IMR-90 (cell line): ENCODE measurements at regions not wholly inside any gene's neighbourhood (a gene's known extent, or its start where the extent isn't known, plus 50 kb on each side); places are given as distances from the start of the nearest gene placed in this dataset.

ENCODE experiments used
- ATAC-seq: fragments of 200-7000 bp; cut with Tn5 transposase; 2 replicates; pipeline ENCODE4 v1.9.1; 2020; ENCODE audit warnings: low read depth, mild to moderate bottlenecking, moderate library complexity
- BruUV-seq: library from RNA; stranded (reverse); fragments of 400-500 nt; replicated peaks from 2 replicates; lab custom pipeline; 2021; lab: Mats Ljungman, UMichigan
- CTCF ChIA-PET: fragments of 300-600 bp; formaldehyde crosslinking; extraction: SDS; loops from one replicate; lab custom pipeline; 2021; ENCODE audit warnings: antibody characterized with exemption; lab: Yijun Ruan, JAX
- POLR2A ChIA-PET: fragments of 300-600 bp; sonication (Branson Sonifier 250); formaldehyde crosslinking; loops from one replicate; lab custom pipeline; 2022; ENCODE audit warnings: antibody characterized with exemption; ENCODE audit not compliant: unreplicated experiment; lab: Charles Lee
- DNase-seq: peaks from one replicate; pipeline ENCODE4 v3.0.0; 2013
- H2AFZ ChIP-seq: replicated peaks from 2 replicates; pipeline ENCODE3; 2013; ENCODE audit warnings: low read length, mild to moderate bottlenecking; ENCODE audit not compliant: poor library complexity
- H2AK5ac ChIP-seq: 2 replicates; pipeline ENCODE4 v1.6.1; 2013; ENCODE audit warnings: low read depth, low read length, inconsistent platforms
- H2AK9ac ChIP-seq: replicated peaks from 2 replicates; pipeline ENCODE3; 2013; ENCODE audit warnings: mild to moderate bottlenecking, low read depth, low read length, moderate library complexity; ENCODE audit not compliant: poor library complexity
- H2BK120ac ChIP-seq: 2 replicates; pipeline ENCODE4 v1.6.1; 2013; ENCODE audit warnings: low read depth, low read length, inconsistent platforms
- H2BK15ac ChIP-seq: 3 replicates; pipeline ENCODE4 v1.6.1; 2013; ENCODE audit warnings: low read depth, low read length, inconsistent platforms
- H2BK20ac ChIP-seq: 2 replicates; pipeline ENCODE4 v1.6.1; 2013; ENCODE audit warnings: low read depth, mild to moderate bottlenecking, inconsistent platforms, low read length, moderate library complexity
- H2BK5ac ChIP-seq: 2 replicates; pipeline ENCODE4 v1.6.1; 2013; ENCODE audit warnings: mild to moderate bottlenecking, low read depth, low read length, inconsistent platforms; ENCODE audit not compliant: poor library complexity, severe bottlenecking
- H3K14ac ChIP-seq: replicated peaks from 2 replicates; pipeline ENCODE4 v1.6.1; 2013; ENCODE audit warnings: low read depth, low read length, inconsistent platforms
- H3K18ac ChIP-seq: 2 replicates; pipeline ENCODE4 v1.6.1; 2013; ENCODE audit warnings: low read depth, low read length, control low read depth
- H3K23ac ChIP-seq: 2 replicates; pipeline ENCODE4 v1.6.1; 2013; ENCODE audit warnings: low read depth, low read length, inconsistent platforms
- H3K27ac ChIP-seq: 2 replicates; pipeline ENCODE4 v1.5.1; 2013; ENCODE audit warnings: mild to moderate bottlenecking, control low read depth, low read length; ENCODE audit not compliant: insufficient read depth
- H3K27me3 ChIP-seq: 2 replicates; pipeline ENCODE4 v1.6.1; 2013; ENCODE audit warnings: low read length; ENCODE audit not compliant: control insufficient read depth, insufficient read depth
- H3K36me3 ChIP-seq: 2 replicates; pipeline ENCODE4 v1.6.1; 2013; ENCODE audit warnings: low read length, mixed read lengths; ENCODE audit not compliant: control insufficient read depth, insufficient read depth
- H3K4ac ChIP-seq: 2 replicates; pipeline ENCODE4 v1.6.1; 2013; ENCODE audit warnings: low read depth, low read length, inconsistent platforms
- H3K4me1 ChIP-seq: 2 replicates; pipeline ENCODE4 v1.6.1; 2013; ENCODE audit warnings: low read length, mixed read lengths; ENCODE audit not compliant: control insufficient read depth, insufficient read depth
- H3K4me2 ChIP-seq: 2 replicates; pipeline ENCODE4 v1.6.1; 2013; ENCODE audit warnings: low read depth, mild to moderate bottlenecking, control low read depth, low read length, moderate library complexity
- H3K4me3 ChIP-seq: 2 replicates; pipeline ENCODE4 v1.5.1; 2013; ENCODE audit warnings: low read depth, mild to moderate bottlenecking, control low read depth, low read length, moderate library complexity; ENCODE audit not compliant: insufficient read depth
- H3K56ac ChIP-seq: 2 replicates; pipeline ENCODE4 v1.6.1; 2013; ENCODE audit warnings: low read length, inconsistent platforms; ENCODE audit not compliant: insufficient read depth; ENCODE audit errors: extremely low read depth
- H3K79me1 ChIP-seq, 2 experiments: 2 replicates each; pipeline ENCODE4 v1.6.1; 2013; ENCODE audit warnings: low read length in 2 of 2, inconsistent platforms in 1 of 2, low read depth in 1 of 2
- H3K9ac ChIP-seq: 2 replicates; pipeline ENCODE4 v1.6.1; 2013; ENCODE audit warnings: low read depth, low read length, control low read depth
- H3K9me1 ChIP-seq: 2 replicates; pipeline ENCODE4 v1.6.1; 2013; ENCODE audit warnings: low read length, inconsistent platforms; ENCODE audit not compliant: insufficient read depth
- H3K9me3 ChIP-seq: 2 replicates; pipeline ENCODE4 v1.6.1; 2013; ENCODE audit warnings: low read length; ENCODE audit not compliant: control insufficient read depth, insufficient read depth
- H4K20me1 ChIP-seq: 2 replicates; pipeline ENCODE4 v1.6.1; 2013; ENCODE audit warnings: low read length, inconsistent platforms; ENCODE audit not compliant: insufficient read depth
- H4K5ac ChIP-seq: 2 replicates; pipeline ENCODE4 v1.6.1; 2013; ENCODE audit warnings: mild to moderate bottlenecking, low read depth, low read length, control low read depth
- H4K8ac ChIP-seq, 2 experiments: 2 replicates each; pipeline ENCODE4 v1.6.1; 2013; ENCODE audit warnings: low read depth in 2 of 2, low read length in 2 of 2, control low read depth in 1 of 2, inconsistent platforms in 1 of 2
- H4K91ac ChIP-seq: 2 replicates; pipeline ENCODE4 v1.6.1; 2013; ENCODE audit warnings: low read depth, low read length, inconsistent platforms; ENCODE audit not compliant: insufficient read depth
- BHLHE40 ChIP-seq: fragments of 150-350 bp; IDR thresholded peaks from 2 replicates; pipeline ENCODE4 v1.6.1; 2016; ENCODE audit warnings: mild to moderate bottlenecking, low read depth, low read length
- CEBPB ChIP-seq: IDR thresholded peaks from 2 replicates; pipeline ENCODE4 v1.6.1; 2012; ENCODE audit warnings: low read depth, low read length, improper control_type of control experiment
- CHD1 ChIP-seq: IDR thresholded peaks from 2 replicates; pipeline ENCODE4 v1.6.1; 2012; ENCODE audit warnings: low read depth, low read length, improper control_type of control experiment
- FOS ChIP-seq: fragments of 150-350 bp; IDR thresholded peaks from 2 replicates; pipeline ENCODE4 v1.6.1; 2016; ENCODE audit warnings: low read depth, low read length
- MAFK ChIP-seq: IDR thresholded peaks from 2 replicates; pipeline ENCODE4 v1.6.1; 2012; ENCODE audit warnings: low read depth, low read length, improper control_type of control experiment
- MAZ ChIP-seq: IDR thresholded peaks from 2 replicates; pipeline ENCODE4 v1.6.1; 2012; ENCODE audit warnings: low read depth, mild to moderate bottlenecking, low read length, improper control_type of control experiment, moderate library complexity, borderline replicate concordance
- MXI1 ChIP-seq: IDR thresholded peaks from 2 replicates; pipeline ENCODE4 v1.6.1; 2012; ENCODE audit warnings: low read depth, mild to moderate bottlenecking, low read length, moderate library complexity, borderline replicate concordance
- NFE2L2 ChIP-seq: fragments of 150-350 bp; IDR thresholded peaks from 2 replicates; pipeline ENCODE4 v1.6.1; 2016; ENCODE audit warnings: low read depth, mild to moderate bottlenecking, low read length
- POLR2A ChIP-seq: IDR thresholded peaks from 2 replicates; pipeline ENCODE4 v1.6.1; 2012; ENCODE audit warnings: mild to moderate bottlenecking, low read depth, low read length
- RAD21 ChIP-seq: IDR thresholded peaks from 2 replicates; pipeline ENCODE4 v1.6.1; 2012; ENCODE audit warnings: low read length, improper control_type of control experiment
- RCOR1 ChIP-seq: IDR thresholded peaks from 2 replicates; pipeline ENCODE4 v1.6.1; 2012; ENCODE audit warnings: mild to moderate bottlenecking, low read length, improper control_type of control experiment; ENCODE audit not compliant: insufficient replicate concordance
- RFX5 ChIP-seq: IDR thresholded peaks from 2 replicates; pipeline ENCODE4 v1.8.0; 2012; ENCODE audit warnings: low read depth, mild to moderate bottlenecking, low read length, moderate library complexity
- SMC3 ChIP-seq: fragments of 150-350 bp; IDR thresholded peaks from 2 replicates; pipeline ENCODE4 v1.6.1; 2016; ENCODE audit warnings: low read depth, mild to moderate bottlenecking, antibody characterized with exemption, low read length, moderate library complexity
- WGBS, 2 experiments: methylation state at CpG; one replicate each; pipeline versions ENCODE4 v1.1.5 to v1.1.7; 2013; ENCODE audit warnings: missing lambda C conversion rate in 2 of 2; ENCODE audit not compliant: insufficient read length in 1 of 2; ENCODE audit errors: extremely low coverage in 2 of 2; 5-methylcytosine and 5-hydroxymethylcytosine counted together
- dilution Hi-C: fragments of 300-500 bp; cut with HindIII; formaldehyde crosslinking; loops from one replicate; pipeline ENCODE4 v1.14.3; 2018; ENCODE audit warnings: low sequenced_read_pairs; ENCODE audit not compliant: unreplicated experiment
- in situ Hi-C: fragments of 300-500 bp; cut with MboI; formaldehyde crosslinking; loops from 3 replicates; pipeline ENCODE4 v1.14.3; 2019; ENCODE audit warnings: low sequenced_read_pairs, inconsistent platforms, mixed read lengths
- intact Hi-C: fragments of 100-400 bp; cut with micrococcal nuclease; formaldehyde crosslinking; loops from 2 replicates; pipeline ENCODE4 v1.10.0; 2022
- TF ChIP-seq, protein P1 (sequence below): fragments of 150-350 bp; IDR thresholded peaks from 2 replicates; pipeline ENCODE4 v1.6.1; 2017; ENCODE audit warnings: mild to moderate bottlenecking, antibody characterized with exemption, low read length, low read depth
- TF ChIP-seq, protein P2 (sequence below): fragments of 150-350 bp; IDR thresholded peaks from 2 replicates; pipeline ENCODE4 v1.6.1; 2016; ENCODE audit warnings: low read depth, mild to moderate bottlenecking, low read length, moderate library complexity, borderline replicate concordance
- TF ChIP-seq, protein P3 (sequence below): conservative IDR thresholded peaks from 2 replicates; pipeline ENCODE4 v1.5.1; 2012; ENCODE audit warnings: mild to moderate bottlenecking, low read depth, low read length, improper control_type of control experiment

DNA sequence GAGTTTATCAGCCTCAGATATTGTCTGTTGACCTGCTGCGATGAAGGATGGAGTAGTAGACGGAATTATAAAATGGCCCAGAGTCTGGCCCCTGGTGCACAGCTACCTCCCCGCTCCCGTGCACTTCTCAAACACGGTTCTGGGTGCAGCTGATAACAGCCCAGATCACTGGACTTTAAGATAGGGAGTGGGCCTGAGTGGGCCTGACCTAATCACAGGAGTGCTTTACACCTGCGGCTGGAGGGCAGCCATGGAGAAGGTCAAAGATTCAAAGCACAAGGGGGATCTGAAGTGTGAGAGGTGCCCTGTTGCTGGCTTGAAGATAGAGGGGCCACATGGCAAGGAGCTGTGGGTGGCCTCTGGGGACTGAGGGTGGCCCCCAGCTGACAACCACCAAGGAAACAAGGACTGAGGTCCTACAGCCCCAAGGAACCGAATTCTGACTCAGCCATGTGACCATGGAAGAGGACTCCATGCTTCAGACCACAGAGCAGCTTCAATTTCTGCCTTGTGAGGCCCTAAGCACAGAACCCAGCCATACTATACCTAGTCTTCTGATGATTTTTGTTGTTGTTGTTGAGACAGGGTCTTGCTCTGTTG is 113.4 kb downstream of the ZNF664 start:
- dilution Hi-C loops: no loop called here
- H3K9me1 ChIP-seq: no peaks in the 10 kb centered on the region
- BruUV-seq: no TSS peak

More for the DNA sequence above, 113.4 kb downstream of the ZNF664 start:
- no peak overlapping the region for H3K56ac ChIP-seq
- H3K23ac ChIP-seq: no peak overlapping the region
- H4K20me1 ChIP-seq: no peaks in the 10 kb centered on the region
- no peak overlapping the region for H3K4me3 ChIP-seq
- H3K4ac ChIP-seq: no peak overlapping the region
- in situ Hi-C loops: no loop called here
- H3K14ac ChIP-seq: no peak overlapping the region
- 80% methylated on average over 1 of the region's 7 CpGs; no CpG with 5 or more reads in 1 of the 2 experiments for WGBS, 2 experiments
- no peaks in the 10 kb centered on the region; the same call in 1 of the 2 replicates for H3K4me1 ChIP-seq
- no peak overlapping the region for H3K9ac ChIP-seq
- H2AK5ac ChIP-seq: no peak overlapping the region
- H4K8ac ChIP-seq: no peak overlapping the region
- H2AK9ac ChIP-seq: no peak overlapping the region
- H3K9me3 ChIP-seq: no peaks in the 10 kb centered on the region
- no peak overlapping the region for H2BK5ac ChIP-seq
- no peak overlapping the region for H2BK15ac ChIP-seq
- no peak overlapping the region for H2BK120ac ChIP-seq
- ChIA-PET CTCF (no interaction called here), POLR2A (no interaction called here)
- no peak for ATAC-seq
- H4K5ac ChIP-seq: no peak overlapping the region
- no peak overlapping the region for H2BK20ac ChIP-seq
- H3K79me1 ChIP-seq: no peaks in the 10 kb centered on the region
- no peak overlapping the region for H3K4me2 ChIP-seq
- no peak for DNase-seq
- peaks cover 5% of the 10 kb centered on the region for H3K27me3 ChIP-seq
- H3K27ac ChIP-seq: no peak overlapping the region
- TF ChIP-seq RFX5 (no peak), BHLHE40 (no peak), RAD21 (no peak), MXI1 (no peak), CHD1 (no peak), RCOR1 (no peak), CEBPB (no peak), MAFK (no peak), MAZ (no peak), FOS (no peak), SMC3 (no peak), POLR2A (no peak), NFE2L2 (no peak)
- TF ChIP-seq, protein P1, sequence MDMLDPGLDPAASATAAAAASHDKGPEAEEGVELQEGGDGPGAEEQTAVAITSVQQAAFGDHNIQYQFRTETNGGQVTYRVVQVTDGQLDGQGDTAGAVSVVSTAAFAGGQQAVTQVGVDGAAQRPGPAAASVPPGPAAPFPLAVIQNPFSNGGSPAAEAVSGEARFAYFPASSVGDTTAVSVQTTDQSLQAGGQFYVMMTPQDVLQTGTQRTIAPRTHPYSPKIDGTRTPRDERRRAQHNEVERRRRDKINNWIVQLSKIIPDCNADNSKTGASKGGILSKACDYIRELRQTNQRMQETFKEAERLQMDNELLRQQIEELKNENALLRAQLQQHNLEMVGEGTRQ: no peak
- TF ChIP-seq, protein P2, sequence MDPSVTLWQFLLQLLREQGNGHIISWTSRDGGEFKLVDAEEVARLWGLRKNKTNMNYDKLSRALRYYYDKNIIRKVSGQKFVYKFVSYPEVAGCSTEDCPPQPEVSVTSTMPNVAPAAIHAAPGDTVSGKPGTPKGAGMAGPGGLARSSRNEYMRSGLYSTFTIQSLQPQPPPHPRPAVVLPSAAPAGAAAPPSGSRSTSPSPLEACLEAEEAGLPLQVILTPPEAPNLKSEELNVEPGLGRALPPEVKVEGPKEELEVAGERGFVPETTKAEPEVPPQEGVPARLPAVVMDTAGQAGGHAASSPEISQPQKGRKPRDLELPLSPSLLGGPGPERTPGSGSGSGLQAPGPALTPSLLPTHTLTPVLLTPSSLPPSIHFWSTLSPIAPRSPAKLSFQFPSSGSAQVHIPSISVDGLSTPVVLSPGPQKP: no peak
- TF ChIP-seq, protein P3, sequence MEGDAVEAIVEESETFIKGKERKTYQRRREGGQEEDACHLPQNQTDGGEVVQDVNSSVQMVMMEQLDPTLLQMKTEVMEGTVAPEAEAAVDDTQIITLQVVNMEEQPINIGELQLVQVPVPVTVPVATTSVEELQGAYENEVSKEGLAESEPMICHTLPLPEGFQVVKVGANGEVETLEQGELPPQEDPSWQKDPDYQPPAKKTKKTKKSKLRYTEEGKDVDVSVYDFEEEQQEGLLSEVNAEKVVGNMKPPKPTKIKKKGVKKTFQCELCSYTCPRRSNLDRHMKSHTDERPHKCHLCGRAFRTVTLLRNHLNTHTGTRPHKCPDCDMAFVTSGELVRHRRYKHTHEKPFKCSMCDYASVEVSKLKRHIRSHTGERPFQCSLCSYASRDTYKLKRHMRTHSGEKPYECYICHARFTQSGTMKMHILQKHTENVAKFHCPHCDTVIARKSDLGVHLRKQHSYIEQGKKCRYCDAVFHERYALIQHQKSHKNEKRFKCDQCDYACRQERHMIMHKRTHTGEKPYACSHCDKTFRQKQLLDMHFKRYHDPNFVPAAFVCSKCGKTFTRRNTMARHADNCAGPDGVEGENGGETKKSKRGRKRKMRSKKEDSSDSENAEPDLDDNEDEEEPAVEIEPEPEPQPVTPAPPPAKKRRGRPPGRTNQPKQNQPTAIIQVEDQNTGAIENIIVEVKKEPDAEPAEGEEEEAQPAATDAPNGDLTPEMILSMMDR: no peak
- H3K36me3 ChIP-seq: no peaks in the 10 kb centered on the region
- no peak overlapping the region for H4K91ac ChIP-seq
- intact Hi-C loops: no loop called here
- no peak overlapping the region for H2AFZ ChIP-seq
- H3K18ac ChIP-seq: no peak overlapping the region
